ENCODE measurements at regions not wholly inside any gene's neighbourhood (a gene's known extent, or its start where the extent isn't known, plus 50 kb on each side); places are given as distances from the start of the nearest gene placed in this dataset.
"Not testable (repeated sequence)": the region's sequence is repeated elsewhere in the genome, so short reads cannot be mapped to it uniquely, and the experiment has no call there.

GRCh38 chr3:110324171-110324705 lies 747.4 kb upstream of the NECTIN3 start:
- ChIA-PET CTCF (ENCODE audit: partially characterized antibody) (interaction anchor here (1.3 to 4.3 kb wide), 3 partner anchors 9 to 14 kb away, joined by 4 to 26 read pairs (median 16); no protein-coding TSS in a partner anchor), POLR2A (ENCODE audit: partially characterized antibody) (no interaction called here)
- Histone ChIP-seq H3K27me3 (ENCODE audit: insufficient read depth, low read length) (no peaks in the 10 kb centered on the region), H3K9me3 (ENCODE audit: control insufficient read depth in 1 of 2, low read length in 2 of 2) (no peaks in the 10 kb centered on the region), H3K27ac (ENCODE audit: low read depth, low read length) (no peak overlapping the region), H3K36me3 (ENCODE audit: insufficient read depth, low read length) (no peaks in the 10 kb centered on the region), H3K4me3 (ENCODE audit: low read length in 2 of 2) (no peak overlapping the region), H3K4me1 (ENCODE audit: insufficient read depth, low read length) (no peaks in the 10 kb centered on the region)
- H3K27me3 Mint-ChIP-seq = peaks cover 1 to 10% of the 10 kb centered on the region in 2 donors
- H3K4me3 Mint-ChIP-seq = no peak overlapping the region
- H3K4me1 Mint-ChIP-seq = no peaks in the 10 kb centered on the region
- H3K9me3 Mint-ChIP-seq = no peaks in the 10 kb centered on the region
- intact Hi-C loops (cut with micrococcal nuclease) = no loop called here
- no peak for DNase-seq
- H3K27ac Mint-ChIP-seq = no peak overlapping the region
- no peaks in the 10 kb centered on the region for H3K36me3 Mint-ChIP-seq

- H3K4me1 Mint-ChIP-seq = no peaks in the 10 kb centered on the region
- no peak overlapping the region for H3K4me3 ChIP-seq (ENCODE audit: low read length in 2 of 2)
- no peak overlapping the region for H3K27ac ChIP-seq (ENCODE audit: low read depth, low read length)
- no peaks in the 10 kb centered on the region for H3K9me3 ChIP-seq (ENCODE audit: control insufficient read depth in 1 of 2, low read length in 2 of 2)
- CTCF ChIA-PET (ENCODE audit: partially characterized antibody) = interaction anchor here (4.3 kb wide), 1 partner anchor 13 kb away, joined by 26 read pairs; no protein-coding TSS in a partner anchor
- DNase-seq = no peak
- POLR2A ChIA-PET (ENCODE audit: partially characterized antibody) = no interaction called here
- no peaks in the 10 kb centered on the region for H3K27me3 ChIP-seq (ENCODE audit: insufficient read depth, low read length)
- intact Hi-C loops (cut with micrococcal nuclease) = no loop called here
- no peaks in the 10 kb centered on the region for H3K4me1 ChIP-seq (ENCODE audit: insufficient read depth, low read length)
- H3K27me3 Mint-ChIP-seq = peaks cover 0 to under 1% of the 10 kb centered on the region in 2 donors
- no peak overlapping the region for H3K27ac Mint-ChIP-seq
- peaks cover 0 to 8% (median 0%) of the 10 kb centered on the region in 8 donors for H3K9me3 Mint-ChIP-seq
- no peaks in the 10 kb centered on the region for H3K36me3 ChIP-seq (ENCODE audit: insufficient read depth, low read length)
- no peaks in the 10 kb centered on the region for H3K36me3 Mint-ChIP-seq
- H3K4me3 Mint-ChIP-seq = no peak overlapping the region
Measured at GRCh38 chr3:110327870-110328269, 743.7 kb upstream of the NECTIN3 start.

GRCh38 chr3:110331562-110331961 lies 740.1 kb upstream of the NECTIN3 start:
- intact Hi-C loops (cut with micrococcal nuclease) = not testable (repeated sequence)

GRCh38 chr3:110332629-110333028 lies 739.0 kb upstream of the NECTIN3 start:
- H3K27me3 ChIP-seq (ENCODE audit: insufficient read depth, low read length) = no peaks in the 10 kb centered on the region
- no peaks in the 10 kb centered on the region for H3K4me1 Mint-ChIP-seq
- CTCF ChIA-PET (ENCODE audit: partially characterized antibody) = no interaction called here
- peaks cover 0 to 8% (median 5%) of the 10 kb centered on the region in 8 donors for H3K9me3 Mint-ChIP-seq
- no peak overlapping the region for H3K4me3 Mint-ChIP-seq
- no peak overlapping the region for H3K4me3 ChIP-seq (ENCODE audit: low read length in 2 of 2)
- H3K9me3 ChIP-seq (ENCODE audit: control insufficient read depth in 1 of 2, low read length in 2 of 2) = no peaks in the 10 kb centered on the region
- POLR2A ChIA-PET (ENCODE audit: partially characterized antibody) = no interaction called here
- no peak for DNase-seq
- no peak overlapping the region for H3K27ac Mint-ChIP-seq
- no peak overlapping the region for H3K27ac ChIP-seq (ENCODE audit: low read depth, low read length)
- peaks cover 0 to 7% of the 10 kb centered on the region in 2 donors for H3K27me3 Mint-ChIP-seq
- no peaks in the 10 kb centered on the region for H3K36me3 Mint-ChIP-seq
- no peaks in the 10 kb centered on the region for H3K4me1 ChIP-seq (ENCODE audit: insufficient read depth, low read length)
- intact Hi-C loops (cut with micrococcal nuclease) = no loop called here
- H3K36me3 ChIP-seq (ENCODE audit: insufficient read depth, low read length) = no peaks in the 10 kb centered on the region

More at GRCh38 chr3:110331562-110331961, 740.1 kb upstream of the NECTIN3 start:
- H3K4me1 ChIP-seq (ENCODE audit: insufficient read depth, low read length); H3K27ac ChIP-seq (ENCODE audit: low read depth, low read length); H3K36me3 ChIP-seq (ENCODE audit: insufficient read depth, low read length); H3K9me3 ChIP-seq (ENCODE audit: control insufficient read depth in 1 of 2, low read length in 2 of 2); H3K27me3 Mint-ChIP-seq; H3K27me3 ChIP-seq (ENCODE audit: insufficient read depth, low read length); H3K9me3 Mint-ChIP-seq; H3K4me3 ChIP-seq (ENCODE audit: low read length in 2 of 2); DNase-seq; POLR2A ChIA-PET (ENCODE audit: partially characterized antibody); H3K4me1 Mint-ChIP-seq; H3K27ac Mint-ChIP-seq; H3K36me3 Mint-ChIP-seq: not testable (repeated sequence)
- H3K4me3 Mint-ChIP-seq = peak overlapping the region in 1 of 8 donors; percentile 19
- CTCF ChIA-PET (ENCODE audit: partially characterized antibody) = interaction anchor here (1.2 to 1.6 kb wide), 2 partner anchors 17 to 527 kb away, joined by 3 to 6 read pairs; no protein-coding TSS in a partner anchor

- no peak overlapping the region for H3K27ac Mint-ChIP-seq
- peaks cover 0 to 11% (median 2%) of the 10 kb centered on the region in 8 donors for H3K9me3 Mint-ChIP-seq
- H3K9me3 ChIP-seq (ENCODE audit: control insufficient read depth in 1 of 2, low read length in 2 of 2) = no peaks in the 10 kb centered on the region
- ChIA-PET CTCF (ENCODE audit: partially characterized antibody) (no interaction called here), POLR2A (ENCODE audit: partially characterized antibody) (no interaction called here)
- no peaks in the 10 kb centered on the region for H3K36me3 ChIP-seq (ENCODE audit: insufficient read depth, low read length)
- H3K36me3 Mint-ChIP-seq = no peaks in the 10 kb centered on the region
- H3K4me3 ChIP-seq (ENCODE audit: low read length in 2 of 2) = no peak overlapping the region
- intact Hi-C loops (cut with micrococcal nuclease) = no loop called here
- DNase-seq = no peak
- no peaks in the 10 kb centered on the region for H3K4me1 ChIP-seq (ENCODE audit: insufficient read depth, low read length)
- H3K27ac ChIP-seq (ENCODE audit: low read depth, low read length) = no peak overlapping the region
- H3K27me3 ChIP-seq (ENCODE audit: insufficient read depth, low read length) = no peaks in the 10 kb centered on the region
- H3K4me3 Mint-ChIP-seq = no peak overlapping the region
- no peaks in the 10 kb centered on the region for H3K27me3 Mint-ChIP-seq
- no peaks in the 10 kb centered on the region for H3K4me1 Mint-ChIP-seq
Measured at GRCh38 chr3:110341047-110341446, 730.6 kb upstream of the NECTIN3 start.

GRCh38 chr3:110343376-110343775 lies 728.2 kb upstream of the NECTIN3 start:
- intact Hi-C loops (cut with micrococcal nuclease) = no loop called here
- no peak overlapping the region for H3K4me3 Mint-ChIP-seq

GRCh38 chr3:110343945-110344344 lies 727.7 kb upstream of the NECTIN3 start:
- DNase-seq = no peak
- no peaks in the 10 kb centered on the region for H3K27me3 Mint-ChIP-seq
- intact Hi-C loops (cut with micrococcal nuclease) = no loop called here
- H3K27ac ChIP-seq (ENCODE audit: low read depth, low read length) = no peak overlapping the region
- ChIA-PET CTCF (ENCODE audit: partially characterized antibody) (no interaction called here), POLR2A (ENCODE audit: partially characterized antibody) (no interaction called here)
- H3K9me3 ChIP-seq (ENCODE audit: control insufficient read depth in 1 of 2, low read length in 2 of 2) = no peaks in the 10 kb centered on the region
- H3K4me3 ChIP-seq (ENCODE audit: low read length in 2 of 2) = no peak overlapping the region
- H3K36me3 Mint-ChIP-seq = no peaks in the 10 kb centered on the region
- no peaks in the 10 kb centered on the region for H3K36me3 ChIP-seq (ENCODE audit: insufficient read depth, low read length)
- no peak overlapping the region for H3K4me3 Mint-ChIP-seq
- no peaks in the 10 kb centered on the region for H3K27me3 ChIP-seq (ENCODE audit: insufficient read depth, low read length)
- no peak overlapping the region for H3K27ac Mint-ChIP-seq
- no peaks in the 10 kb centered on the region for H3K4me1 Mint-ChIP-seq
- H3K9me3 Mint-ChIP-seq = no peaks in the 10 kb centered on the region
- H3K4me1 ChIP-seq (ENCODE audit: insufficient read depth, low read length) = no peaks in the 10 kb centered on the region

More at GRCh38 chr3:110343376-110343775, 728.2 kb upstream of the NECTIN3 start:
- Mint-ChIP-seq H3K9me3 (peaks cover 0 to under 1% (median 0%) of the 10 kb centered on the region in 8 donors), H3K27ac (no peak overlapping the region), H3K36me3 (no peaks in the 10 kb centered on the region), H3K27me3 (no peaks in the 10 kb centered on the region), H3K4me1 (no peaks in the 10 kb centered on the region)
- Histone ChIP-seq H3K4me1 (ENCODE audit: insufficient read depth, low read length) (no peaks in the 10 kb centered on the region), H3K27me3 (ENCODE audit: insufficient read depth, low read length) (no peaks in the 10 kb centered on the region), H3K27ac (ENCODE audit: low read depth, low read length) (no peak overlapping the region), H3K36me3 (ENCODE audit: insufficient read depth, low read length) (no peaks in the 10 kb centered on the region), H3K4me3 (ENCODE audit: low read length in 2 of 2) (no peak overlapping the region), H3K9me3 (ENCODE audit: control insufficient read depth in 1 of 2, low read length in 2 of 2) (no peaks in the 10 kb centered on the region)
- CTCF ChIA-PET (ENCODE audit: partially characterized antibody) = no interaction called here
- DNase-seq = no peak
- POLR2A ChIA-PET (ENCODE audit: partially characterized antibody) = no interaction called here

- H3K27ac Mint-ChIP-seq = no peak overlapping the region
- DNase-seq = no peak
- CTCF ChIA-PET (ENCODE audit: partially characterized antibody) = no interaction called here
Measured at GRCh38 chr3:110344487-110344886, 727.1 kb upstream of the NECTIN3 start.

More at GRCh38 chr3:110344487-110344886, 727.1 kb upstream of the NECTIN3 start:
- H3K4me3 ChIP-seq (ENCODE audit: low read length in 2 of 2) = no peak overlapping the region
- H3K27ac ChIP-seq (ENCODE audit: low read depth, low read length) = no peak overlapping the region
- H3K27me3 Mint-ChIP-seq = no peaks in the 10 kb centered on the region
- H3K27me3 ChIP-seq (ENCODE audit: insufficient read depth, low read length) = no peaks in the 10 kb centered on the region
- POLR2A ChIA-PET (ENCODE audit: partially characterized antibody) = no interaction called here
- no peaks in the 10 kb centered on the region for H3K4me1 Mint-ChIP-seq
- no peaks in the 10 kb centered on the region for H3K36me3 ChIP-seq (ENCODE audit: insufficient read depth, low read length)
- no peaks in the 10 kb centered on the region for H3K9me3 ChIP-seq (ENCODE audit: control insufficient read depth in 1 of 2, low read length in 2 of 2)
- no peaks in the 10 kb centered on the region for H3K9me3 Mint-ChIP-seq
- H3K4me1 ChIP-seq (ENCODE audit: insufficient read depth, low read length) = no peaks in the 10 kb centered on the region
- no peak overlapping the region for H3K4me3 Mint-ChIP-seq
- no peaks in the 10 kb centered on the region for H3K36me3 Mint-ChIP-seq
- intact Hi-C loops (cut with micrococcal nuclease) = no loop called here

All from CD4-positive, alpha-beta memory T cell (primary cell).